ENCODE measurements at regions not wholly inside any gene's neighbourhood (a gene's known extent, or its start where the extent isn't known, plus 50 kb on each side); places are given as distances from the start of the nearest gene placed in this dataset.
"Not testable (repeated sequence)": the region's sequence is repeated elsewhere in the genome, so short reads cannot be mapped to it uniquely, and the experiment has no call there.

- CTCF ChIA-PET: no interaction called here
- POLR2A ChIA-PET: no interaction called here
- Mint-ChIP-seq H3K4me3 (no peak overlapping the region), H3K27ac (no peak overlapping the region), H3K9me3 (peaks cover 13% of the 10 kb centered on the region), H3K36me3 (peaks cover 4% of the 10 kb centered on the region), H3K27me3 (peaks cover 13% of the 10 kb centered on the region), H3K4me1 (ENCODE audit: low read depth) (no peaks in the 10 kb centered on the region)
- intact Hi-C loops (cut with micrococcal nuclease): no loop called here
- no peak for DNase-seq
These were observed 616.3 kb downstream of the UTRN start for GRCh38 chr6:144901412-144901811.

- Mint-ChIP-seq H3K4me3 (no peak overlapping the region), H3K27me3 (peaks cover 13% of the 10 kb centered on the region), H3K27ac (no peak overlapping the region), H3K9me3 (peaks cover 2% of the 10 kb centered on the region), H3K36me3 (peaks cover 2% of the 10 kb centered on the region), H3K4me1 (ENCODE audit: low read depth) (peaks cover 3% of the 10 kb centered on the region)
- intact Hi-C loops (cut with micrococcal nuclease): no loop called here
- ChIA-PET POLR2A (no interaction called here), CTCF (no interaction called here)
- DNase-seq: no peak
These were observed 622.9 kb downstream of the UTRN start for GRCh38 chr6:144908004-144908403.

GRCh38 chr6:144909753-144910285 is 624.7 kb downstream of the UTRN start:
- ChIA-PET POLR2A (no interaction called here), CTCF (no interaction called here)
- no peak for DNase-seq
- peaks cover 3% of the 10 kb centered on the region for H3K4me1 Mint-ChIP-seq (ENCODE audit: low read depth)
- intact Hi-C loops (cut with micrococcal nuclease): no loop called here
- H3K4me3 Mint-ChIP-seq: no peak overlapping the region
- H3K36me3 Mint-ChIP-seq: no peaks in the 10 kb centered on the region
- H3K9me3 Mint-ChIP-seq: no peaks in the 10 kb centered on the region
- H3K27ac Mint-ChIP-seq: no peak overlapping the region
- peaks cover 7% of the 10 kb centered on the region for H3K27me3 Mint-ChIP-seq

GRCh38 chr6:144911322-144911721 is 626.2 kb downstream of the UTRN start:
- ChIA-PET POLR2A (no interaction called here), CTCF (interaction anchor here (0.8 kb wide), 1 partner anchor 538 kb away, joined by 3 read pairs; no protein-coding TSS in a partner anchor)
- DNase-seq: no peak
- Mint-ChIP-seq H3K4me1 (ENCODE audit: low read depth) (peaks cover 3% of the 10 kb centered on the region), H3K36me3 (no peaks in the 10 kb centered on the region), H3K27me3 (peaks cover 9% of the 10 kb centered on the region), H3K4me3 (no peak overlapping the region), H3K9me3 (no peaks in the 10 kb centered on the region), H3K27ac (no peak overlapping the region)
- intact Hi-C loops (cut with micrococcal nuclease): no loop called here

- H3K4me1 Mint-ChIP-seq (ENCODE audit: low read depth): peaks cover 3% of the 10 kb centered on the region
- H3K27ac Mint-ChIP-seq: no peak overlapping the region
- intact Hi-C loops (cut with micrococcal nuclease): no loop called here
- H3K27me3 Mint-ChIP-seq: peaks cover 5% of the 10 kb centered on the region
- H3K9me3 Mint-ChIP-seq: no peaks in the 10 kb centered on the region
- no peaks in the 10 kb centered on the region for H3K36me3 Mint-ChIP-seq
- no peak for DNase-seq
- CTCF ChIA-PET: interaction anchor here (1.1 kb wide), 1 partner anchor 13 kb away, joined by 3 read pairs; no protein-coding TSS in a partner anchor
- no peak overlapping the region for H3K4me3 Mint-ChIP-seq
- POLR2A ChIA-PET: no interaction called here
These were observed 627.3 kb downstream of the UTRN start for GRCh38 chr6:144912474-144912873.

- CTCF ChIA-PET: no interaction called here
- intact Hi-C loops (cut with micrococcal nuclease): no loop called here
- Mint-ChIP-seq H3K4me1 (ENCODE audit: low read depth) (no peaks in the 10 kb centered on the region), H3K27ac (no peak overlapping the region), H3K36me3 (no peaks in the 10 kb centered on the region), H3K9me3 (no peaks in the 10 kb centered on the region), H3K27me3 (peaks cover 8% of the 10 kb centered on the region), H3K4me3 (no peak overlapping the region)
- POLR2A ChIA-PET: no interaction called here
- no peak for DNase-seq
These were observed 632.9 kb downstream of the UTRN start for GRCh38 chr6:144918073-144918472.

GRCh38 chr6:144919560-144919959 is 634.4 kb downstream of the UTRN start:
- Mint-ChIP-seq H3K27ac (no peak overlapping the region), H3K4me1 (ENCODE audit: low read depth) (no peaks in the 10 kb centered on the region), H3K27me3 (peaks cover 6% of the 10 kb centered on the region), H3K4me3 (no peak overlapping the region), H3K9me3 (no peaks in the 10 kb centered on the region), H3K36me3 (no peaks in the 10 kb centered on the region)
- POLR2A ChIA-PET: no interaction called here
- CTCF ChIA-PET: interaction anchor here (0.6 kb wide), 1 partner anchor 101 kb away, joined by 3 read pairs; no protein-coding TSS in a partner anchor
- DNase-seq: no peak
- intact Hi-C loops (cut with micrococcal nuclease): no loop called here

GRCh38 chr6:144920391-144920961 is 635.3 kb downstream of the UTRN start:
- intact Hi-C loops (cut with micrococcal nuclease): no loop called here
- no peaks in the 10 kb centered on the region for H3K36me3 Mint-ChIP-seq
- no peaks in the 10 kb centered on the region for H3K9me3 Mint-ChIP-seq
- no peak for DNase-seq
- H3K27me3 Mint-ChIP-seq: peaks cover 3% of the 10 kb centered on the region
- POLR2A ChIA-PET: no interaction called here
- CTCF ChIA-PET: no interaction called here
- no peak overlapping the region for H3K4me3 Mint-ChIP-seq
- H3K27ac Mint-ChIP-seq: no peak overlapping the region
- H3K4me1 Mint-ChIP-seq (ENCODE audit: low read depth): no peaks in the 10 kb centered on the region

- no peaks in the 10 kb centered on the region for H3K4me1 Mint-ChIP-seq (ENCODE audit: low read depth)
- ChIA-PET POLR2A (no interaction called here), CTCF (no interaction called here)
- intact Hi-C loops (cut with micrococcal nuclease): no loop called here
- no peak overlapping the region for H3K4me3 Mint-ChIP-seq
- DNase-seq: no peak
- H3K27me3 Mint-ChIP-seq: peaks cover 3% of the 10 kb centered on the region
- no peaks in the 10 kb centered on the region for H3K9me3 Mint-ChIP-seq
- no peak overlapping the region for H3K27ac Mint-ChIP-seq
- H3K36me3 Mint-ChIP-seq: no peaks in the 10 kb centered on the region
These were observed 636.3 kb downstream of the UTRN start for GRCh38 chr6:144921206-144921975.

- no peaks in the 10 kb centered on the region for H3K4me1 Mint-ChIP-seq (ENCODE audit: low read depth)
- no peaks in the 10 kb centered on the region for H3K9me3 Mint-ChIP-seq
- H3K36me3 Mint-ChIP-seq: no peaks in the 10 kb centered on the region
- ChIA-PET CTCF (no interaction called here), POLR2A (no interaction called here)
- H3K27me3 Mint-ChIP-seq: peaks cover 3% of the 10 kb centered on the region
- no peak overlapping the region for H3K4me3 Mint-ChIP-seq
- intact Hi-C loops (cut with micrococcal nuclease): no loop called here
- H3K27ac Mint-ChIP-seq: no peak overlapping the region
- DNase-seq: no peak
These were observed 637.1 kb downstream of the UTRN start for GRCh38 chr6:144922120-144922722.

GRCh38 chr6:144922771-144923490 is 637.8 kb downstream of the UTRN start:
- CTCF ChIA-PET; H3K36me3 Mint-ChIP-seq; H3K27me3 Mint-ChIP-seq; H3K4me3 Mint-ChIP-seq; H3K27ac Mint-ChIP-seq; H3K9me3 Mint-ChIP-seq; POLR2A ChIA-PET; DNase-seq; H3K4me1 Mint-ChIP-seq (ENCODE audit: low read depth); intact Hi-C loops (cut with micrococcal nuclease): not testable (repeated sequence)

GRCh38 chr6:144923491-144923787 is 638.3 kb downstream of the UTRN start:
- H3K4me1 Mint-ChIP-seq (ENCODE audit: low read depth); CTCF ChIA-PET; H3K27me3 Mint-ChIP-seq; intact Hi-C loops (cut with micrococcal nuclease); POLR2A ChIA-PET; H3K27ac Mint-ChIP-seq; H3K4me3 Mint-ChIP-seq; H3K36me3 Mint-ChIP-seq; H3K9me3 Mint-ChIP-seq; DNase-seq: not testable (repeated sequence)

Data from activated CD4-positive, alpha-beta memory T cell treated with anti-CD3 and anti-CD28 coated beads for 36 hours (primary cell).